Activated T-helper 1 cell treated with anti-CD3 and anti-CD28 coated beads, Interleukin-12 subunit alpha, Interleukin-12 subunit beta, Interleukin-2, Interleukin-4 antibody, amounts not matched to agents 30 ng/mL and 10 ng/mL and 1 ng/mL, durations not matched to agents 14 hours and 24 hours and 36 hours (primary cell): ENCODE measurements at regions not wholly inside any gene's neighbourhood (a gene's known extent, or its start where the extent isn't known, plus 50 kb on each side); places are given as distances from the start of the nearest gene placed in this dataset.

Experiments
- DNase-seq: peaks from one replicate; pipeline ENCODE4 v3.0.0; 2021; ENCODE audit warnings: low spot score
- H3K27ac Mint-ChIP-seq: one replicate; pipeline ENCODE4 v1.8.0; 2021; ENCODE audit warnings: mild to moderate bottlenecking, mixed read lengths
- H3K27me3 Mint-ChIP-seq: one replicate; pipeline ENCODE4 v1.8.0; 2022; ENCODE audit warnings: mild to moderate bottlenecking, moderate library complexity, mixed read lengths; ENCODE audit not compliant: insufficient read depth
- H3K36me3 Mint-ChIP-seq: one replicate; pipeline ENCODE4 v1.8.0; 2021; ENCODE audit warnings: low read depth, mixed read lengths
- H3K4me1 Mint-ChIP-seq: one replicate; pipeline ENCODE4 v1.8.0; 2021; ENCODE audit warnings: low read depth, mixed read lengths
- H3K4me3 Mint-ChIP-seq: one replicate; pipeline ENCODE4 v1.8.0; 2021; ENCODE audit warnings: mild to moderate bottlenecking, moderate library complexity, mixed read lengths
- H3K9me3 Mint-ChIP-seq: one replicate; pipeline ENCODE4 v1.8.0; 2021; ENCODE audit warnings: mixed read lengths
- intact Hi-C: fragments of 100-400 bp; cut with micrococcal nuclease; formaldehyde crosslinking; loops from one replicate; pipeline ENCODE4 v1.15.1; 2024

- intact Hi-C loops, result no loop called here
- no peak overlapping the region for H3K4me3 Mint-ChIP-seq
- H3K9me3 Mint-ChIP-seq, result no peaks in the 10 kb centered on the region
- H3K36me3 Mint-ChIP-seq, result no peaks in the 10 kb centered on the region
- H3K27ac Mint-ChIP-seq, result no peak overlapping the region
- no peaks in the 10 kb centered on the region for H3K4me1 Mint-ChIP-seq
- DNase-seq, result no peak
- H3K27me3 Mint-ChIP-seq, result peaks cover 3% of the 10 kb centered on the region
Observed at GRCh38 chr11:112366012-112366411, 105.4 kb upstream of the PLET1 start.

- H3K27ac Mint-ChIP-seq, result no peak overlapping the region
- no peaks in the 10 kb centered on the region for H3K36me3 Mint-ChIP-seq
- intact Hi-C loops, result no loop called here
- no peaks in the 10 kb centered on the region for H3K4me1 Mint-ChIP-seq
- no peak overlapping the region for H3K4me3 Mint-ChIP-seq
- peaks cover 5% of the 10 kb centered on the region for H3K27me3 Mint-ChIP-seq
- DNase-seq, result no peak
- no peaks in the 10 kb centered on the region for H3K9me3 Mint-ChIP-seq
Observed at GRCh38 chr11:112366777-112367176, 106.1 kb upstream of the PLET1 start.

GRCh38 chr11:112367461-112367860 is 106.8 kb upstream of the PLET1 start:
- intact Hi-C loops, result no loop called here
- Mint-ChIP-seq H3K27me3 (peaks cover 2% of the 10 kb centered on the region), H3K27ac (no peak overlapping the region), H3K4me3 (no peak overlapping the region), H3K4me1 (no peaks in the 10 kb centered on the region), H3K36me3 (no peaks in the 10 kb centered on the region), H3K9me3 (no peaks in the 10 kb centered on the region)
- no peak for DNase-seq

- Mint-ChIP-seq H3K9me3 (no peaks in the 10 kb centered on the region), H3K27me3 (peaks cover 2% of the 10 kb centered on the region), H3K36me3 (no peaks in the 10 kb centered on the region), H3K27ac (no peak overlapping the region), H3K4me3 (no peak overlapping the region), H3K4me1 (no peaks in the 10 kb centered on the region)
- no peak for DNase-seq
- intact Hi-C loops, result no loop called here
Observed at GRCh38 chr11:112367895-112368294, 107.2 kb upstream of the PLET1 start.

GRCh38 chr11:112368381-112368780 is 107.7 kb upstream of the PLET1 start:
- H3K27me3 Mint-ChIP-seq, result peaks cover 2% of the 10 kb centered on the region
- H3K4me1 Mint-ChIP-seq, result no peaks in the 10 kb centered on the region
- no peak overlapping the region for H3K4me3 Mint-ChIP-seq
- H3K9me3 Mint-ChIP-seq, result no peaks in the 10 kb centered on the region
- intact Hi-C loops, result no loop called here
- H3K27ac Mint-ChIP-seq, result no peak overlapping the region
- no peak for DNase-seq
- H3K36me3 Mint-ChIP-seq, result no peaks in the 10 kb centered on the region

GRCh38 chr11:112369374-112369773 is 108.7 kb upstream of the PLET1 start:
- Mint-ChIP-seq H3K4me3 (no peak overlapping the region), H3K27ac (no peak overlapping the region), H3K36me3 (no peaks in the 10 kb centered on the region), H3K27me3 (peaks cover 2% of the 10 kb centered on the region), H3K9me3 (no peaks in the 10 kb centered on the region), H3K4me1 (no peaks in the 10 kb centered on the region)
- intact Hi-C loops, result no loop called here
- no peak for DNase-seq

- Mint-ChIP-seq H3K36me3 (no peaks in the 10 kb centered on the region), H3K27ac (no peak overlapping the region), H3K4me1 (no peaks in the 10 kb centered on the region), H3K4me3 (no peak overlapping the region), H3K9me3 (no peaks in the 10 kb centered on the region), H3K27me3 (peaks cover 2% of the 10 kb centered on the region)
- intact Hi-C loops, result no loop called here
- DNase-seq, result no peak
Observed at GRCh38 chr11:112369916-112370315, 109.3 kb upstream of the PLET1 start.

GRCh38 chr11:112374486-112375140 is 114.0 kb upstream of the PLET1 start:
- Mint-ChIP-seq H3K27me3 (peaks cover 2% of the 10 kb centered on the region), H3K4me1 (no peaks in the 10 kb centered on the region), H3K4me3 (no peak overlapping the region), H3K27ac (no peak overlapping the region), H3K9me3 (no peaks in the 10 kb centered on the region), H3K36me3 (no peaks in the 10 kb centered on the region)
- DNase-seq, result no peak
- intact Hi-C loops, result no loop called here

GRCh38 chr11:112377946-112378345 is 117.3 kb upstream of the PLET1 start:
- Mint-ChIP-seq H3K36me3 (no peaks in the 10 kb centered on the region), H3K27me3 (no peaks in the 10 kb centered on the region), H3K4me3 (no peak overlapping the region), H3K4me1 (no peaks in the 10 kb centered on the region), H3K27ac (no peak overlapping the region), H3K9me3 (no peaks in the 10 kb centered on the region)
- DNase-seq, result no peak
- intact Hi-C loops, result no loop called here

- no peak overlapping the region for H3K27ac Mint-ChIP-seq
- H3K4me3 Mint-ChIP-seq, result no peak overlapping the region
Observed at GRCh38 chr11:112380464-112380863, 119.8 kb upstream of the PLET1 start.

GRCh38 chr11:112381578-112381977 is 120.9 kb upstream of the PLET1 start:
- peaks cover 4% of the 10 kb centered on the region for H3K27me3 Mint-ChIP-seq
- no peak overlapping the region for H3K4me3 Mint-ChIP-seq
- H3K36me3 Mint-ChIP-seq, result no peaks in the 10 kb centered on the region
- H3K27ac Mint-ChIP-seq, result no peak overlapping the region
- no peaks in the 10 kb centered on the region for H3K4me1 Mint-ChIP-seq
- intact Hi-C loops, result no loop called here
- no peaks in the 10 kb centered on the region for H3K9me3 Mint-ChIP-seq
- DNase-seq, result no peak

More at GRCh38 chr11:112380464-112380863, 119.8 kb upstream of the PLET1 start:
- no peak for DNase-seq
- H3K9me3 Mint-ChIP-seq, result no peaks in the 10 kb centered on the region
- intact Hi-C loops, result no loop called here
- H3K27me3 Mint-ChIP-seq, result no peaks in the 10 kb centered on the region
- no peaks in the 10 kb centered on the region for H3K36me3 Mint-ChIP-seq
- no peaks in the 10 kb centered on the region for H3K4me1 Mint-ChIP-seq

- Mint-ChIP-seq H3K9me3 (no peaks in the 10 kb centered on the region), H3K36me3 (no peaks in the 10 kb centered on the region), H3K4me1 (no peaks in the 10 kb centered on the region), H3K4me3 (no peak overlapping the region), H3K27ac (no peak overlapping the region), H3K27me3 (peaks cover 5% of the 10 kb centered on the region)
- DNase-seq, result no peak
- intact Hi-C loops, result no loop called here
Observed at GRCh38 chr11:112382561-112382960, 121.9 kb upstream of the PLET1 start.

GRCh38 chr11:112388496-112388895 is 127.8 kb upstream of the PLET1 start:
- H3K4me1 Mint-ChIP-seq, result no peaks in the 10 kb centered on the region
- H3K27ac Mint-ChIP-seq, result no peak overlapping the region
- H3K27me3 Mint-ChIP-seq, result peaks cover 5% of the 10 kb centered on the region
- intact Hi-C loops, result no loop called here
- H3K9me3 Mint-ChIP-seq, result no peaks in the 10 kb centered on the region
- DNase-seq, result no peak
- no peak overlapping the region for H3K4me3 Mint-ChIP-seq
- H3K36me3 Mint-ChIP-seq, result no peaks in the 10 kb centered on the region

GRCh38 chr11:112391086-112391485 is 130.4 kb upstream of the PLET1 start:
- H3K27ac Mint-ChIP-seq, result no peak overlapping the region
- intact Hi-C loops, result no loop called here
- H3K36me3 Mint-ChIP-seq, result no peaks in the 10 kb centered on the region
- H3K4me3 Mint-ChIP-seq, result no peak overlapping the region
- peaks cover 2% of the 10 kb centered on the region for H3K27me3 Mint-ChIP-seq
- H3K9me3 Mint-ChIP-seq, result no peaks in the 10 kb centered on the region
- DNase-seq, result no peak
- H3K4me1 Mint-ChIP-seq, result no peaks in the 10 kb centered on the region
